ENCODE measurements at regions not wholly inside any gene's neighbourhood (a gene's known extent, or its start where the extent isn't known, plus 50 kb on each side); places are given as distances from the start of the nearest gene placed in this dataset.
"Not testable (repeated sequence)": the region's sequence is repeated elsewhere in the genome, so short reads cannot be mapped to it uniquely, and the experiment has no call there.

DNA sequence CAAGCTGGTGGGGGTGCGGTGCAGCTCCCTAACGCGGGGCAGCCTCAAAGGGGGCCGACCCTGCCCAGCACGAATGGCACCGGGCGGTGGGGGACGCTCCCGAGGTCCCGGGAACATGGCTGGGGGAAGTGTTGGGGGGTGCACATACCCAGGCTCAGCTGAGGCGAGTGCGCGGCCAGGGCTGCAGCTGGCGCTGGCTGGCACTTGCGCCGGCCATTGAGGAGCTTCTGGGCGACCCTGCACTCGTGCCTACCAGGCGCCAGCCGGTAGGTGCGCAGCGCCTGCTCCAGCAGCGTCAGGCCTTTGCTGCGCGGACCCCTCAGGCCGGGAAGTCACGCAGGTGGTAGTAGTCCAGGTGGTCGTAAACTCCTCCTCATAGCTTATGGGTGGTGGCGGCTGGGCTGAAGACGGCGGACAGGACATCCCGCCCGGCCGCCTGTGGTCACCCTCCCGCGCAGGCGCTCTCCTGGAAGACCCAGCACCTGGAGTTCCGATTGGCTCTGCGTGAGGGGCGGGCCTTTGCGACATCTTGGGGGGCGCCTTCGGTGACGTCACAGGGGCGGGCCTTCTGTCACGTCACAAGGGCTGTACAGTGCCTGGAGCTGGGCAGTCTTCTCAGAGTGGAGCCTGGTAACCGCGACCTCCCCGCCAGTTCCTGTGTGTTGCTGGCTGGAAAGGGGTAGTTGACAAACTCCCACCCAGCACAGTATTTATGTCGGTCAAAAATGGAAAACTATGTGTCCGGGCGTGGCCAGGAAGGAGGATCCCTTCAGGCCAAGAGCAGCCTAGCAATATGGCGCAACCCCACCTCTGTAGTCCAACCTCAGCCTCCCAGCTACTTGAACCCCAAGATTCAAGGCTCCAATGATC, 74.5 kb upstream of the ERV3-1 start:
- TF ChIP-seq, protein P1, sequence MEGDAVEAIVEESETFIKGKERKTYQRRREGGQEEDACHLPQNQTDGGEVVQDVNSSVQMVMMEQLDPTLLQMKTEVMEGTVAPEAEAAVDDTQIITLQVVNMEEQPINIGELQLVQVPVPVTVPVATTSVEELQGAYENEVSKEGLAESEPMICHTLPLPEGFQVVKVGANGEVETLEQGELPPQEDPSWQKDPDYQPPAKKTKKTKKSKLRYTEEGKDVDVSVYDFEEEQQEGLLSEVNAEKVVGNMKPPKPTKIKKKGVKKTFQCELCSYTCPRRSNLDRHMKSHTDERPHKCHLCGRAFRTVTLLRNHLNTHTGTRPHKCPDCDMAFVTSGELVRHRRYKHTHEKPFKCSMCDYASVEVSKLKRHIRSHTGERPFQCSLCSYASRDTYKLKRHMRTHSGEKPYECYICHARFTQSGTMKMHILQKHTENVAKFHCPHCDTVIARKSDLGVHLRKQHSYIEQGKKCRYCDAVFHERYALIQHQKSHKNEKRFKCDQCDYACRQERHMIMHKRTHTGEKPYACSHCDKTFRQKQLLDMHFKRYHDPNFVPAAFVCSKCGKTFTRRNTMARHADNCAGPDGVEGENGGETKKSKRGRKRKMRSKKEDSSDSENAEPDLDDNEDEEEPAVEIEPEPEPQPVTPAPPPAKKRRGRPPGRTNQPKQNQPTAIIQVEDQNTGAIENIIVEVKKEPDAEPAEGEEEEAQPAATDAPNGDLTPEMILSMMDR (IDR thresholded peaks at IDR 0.05) = not testable (repeated sequence)
- not testable (repeated sequence) for TF ChIP-seq EZH2 (IDR thresholded peaks at IDR 0.05; ENCODE audit: borderline replicate concordance, insufficient read depth, low read depth, low read length, poor library complexity, severe bottlenecking)

Measured in B cell (primary cell).